ENCODE measurements at regions not wholly inside any gene's neighbourhood (a gene's known extent, or its start where the extent isn't known, plus 50 kb on each side); places are given as distances from the start of the nearest gene placed in this dataset.

DNA sequence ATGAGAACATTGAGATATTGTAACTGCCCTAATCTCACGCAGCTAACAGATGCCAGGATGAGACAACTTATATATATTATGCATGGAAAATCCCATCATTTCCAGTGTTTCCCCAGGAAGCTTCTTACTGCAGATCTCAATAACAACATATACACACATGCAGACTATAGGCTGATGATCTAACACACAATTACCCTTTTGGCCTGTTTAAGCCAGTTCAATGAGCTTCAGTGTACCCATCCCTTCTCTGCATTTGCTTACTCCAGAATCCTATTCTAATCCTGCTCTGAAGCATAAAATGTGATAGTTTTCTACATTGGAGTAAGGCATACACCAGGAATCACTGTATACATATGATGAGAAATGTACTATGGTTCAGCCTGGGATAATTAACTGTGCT lies 489.4 kb downstream of the SUCLA2 start:
- WGBS = 80% methylated on average over 1 of the region's 1 CpG
- intact Hi-C loops (cut with DNase I) = no loop called here
- H3K4me1 ChIP-seq (ENCODE audit: control insufficient read depth, insufficient read depth, low read length) = no peaks in the 10 kb centered on the region
- no peaks in the 10 kb centered on the region for H3K9me3 ChIP-seq (ENCODE audit: control insufficient read depth, low read length)
- H3K4me3 ChIP-seq (ENCODE audit: low read length) = no peak overlapping the region
- ATAC-seq (no peak), DNase-seq (no peak)
- H3K27me3 ChIP-seq (ENCODE audit: control insufficient read depth, insufficient read depth) = no peaks in the 10 kb centered on the region
- no peak overlapping the region for H3K27ac ChIP-seq (ENCODE audit: low read length)

GRCh38 chr13:47508527-47509228 lies 492.4 kb downstream of the SUCLA2 start:
- Histone ChIP-seq H3K27me3 (ENCODE audit: control insufficient read depth, insufficient read depth) (no peaks in the 10 kb centered on the region), H3K27ac (ENCODE audit: low read length) (peak overlapping the region; percentile 67), H3K4me3 (ENCODE audit: low read length) (no peak overlapping the region), H3K4me1 (ENCODE audit: control insufficient read depth, insufficient read depth, low read length) (no peaks in the 10 kb centered on the region), H3K9me3 (ENCODE audit: control insufficient read depth, low read length) (no peaks in the 10 kb centered on the region)
- DNase-seq (no peak), ATAC-seq (peak; percentile 82 to 93)
- intact Hi-C loops (cut with DNase I) = no loop called here
- WGBS = 64% methylated on average over 5 of the region's 5 CpGs

GRCh38 chr13:47503475-47503874 lies 497.6 kb downstream of the SUCLA2 start:
- intact Hi-C loops (cut with DNase I) = no loop called here
- Histone ChIP-seq H3K27ac (ENCODE audit: low read length) (no peak overlapping the region), H3K27me3 (ENCODE audit: control insufficient read depth, insufficient read depth) (no peaks in the 10 kb centered on the region), H3K9me3 (ENCODE audit: control insufficient read depth, low read length) (no peaks in the 10 kb centered on the region), H3K4me3 (ENCODE audit: low read length) (no peak overlapping the region), H3K4me1 (ENCODE audit: control insufficient read depth, insufficient read depth, low read length) (no peaks in the 10 kb centered on the region)
- ATAC-seq = no peak
- WGBS = 81% methylated on average over 2 of the region's 2 CpGs
- no peak for DNase-seq

GRCh38 chr13:47502166-47502565 lies 498.9 kb downstream of the SUCLA2 start:
- Histone ChIP-seq H3K4me1 (ENCODE audit: control insufficient read depth, insufficient read depth, low read length) (no peaks in the 10 kb centered on the region), H3K27ac (ENCODE audit: low read length) (no peak overlapping the region), H3K9me3 (ENCODE audit: control insufficient read depth, low read length) (no peaks in the 10 kb centered on the region), H3K27me3 (ENCODE audit: control insufficient read depth, insufficient read depth) (no peaks in the 10 kb centered on the region), H3K4me3 (ENCODE audit: low read length) (no peak overlapping the region)
- intact Hi-C loops (cut with DNase I) = no loop called here
- WGBS = 78% methylated on average over 2 of the region's 2 CpGs
- ATAC-seq (no peak), DNase-seq (no peak)

GRCh38 chr13:47499358-47500150 lies 501.5 kb downstream of the SUCLA2 start:
- no peak for ATAC-seq
- intact Hi-C loops (cut with DNase I) = no loop called here
- Histone ChIP-seq H3K27ac (ENCODE audit: low read length) (no peak overlapping the region), H3K9me3 (ENCODE audit: control insufficient read depth, low read length) (no peaks in the 10 kb centered on the region), H3K27me3 (ENCODE audit: control insufficient read depth, insufficient read depth) (no peaks in the 10 kb centered on the region), H3K4me3 (ENCODE audit: low read length) (no peak overlapping the region), H3K4me1 (ENCODE audit: control insufficient read depth, insufficient read depth, low read length) (no peaks in the 10 kb centered on the region)
- WGBS = 69% methylated on average over 7 of the region's 7 CpGs
- no peak for DNase-seq

DNA sequence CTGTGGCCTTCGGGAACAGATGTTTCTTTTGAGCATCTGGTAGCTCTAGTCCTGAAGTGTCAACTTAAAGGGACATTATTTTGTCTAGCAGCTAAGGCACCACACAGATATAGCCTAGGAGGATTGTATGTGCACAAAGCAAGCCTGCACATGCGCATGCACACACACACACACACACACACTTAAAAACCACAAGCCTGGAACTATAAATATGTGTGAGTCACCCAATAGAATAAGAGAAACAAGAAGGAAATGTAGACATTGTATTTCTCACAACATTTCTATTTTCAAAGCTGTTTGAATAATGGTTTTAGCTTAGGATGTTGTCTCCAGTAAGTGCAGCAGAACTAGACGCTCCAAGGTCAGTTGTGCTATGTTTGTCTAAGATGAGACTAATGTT lies 516.5 kb downstream of the SUCLA2 start:
- Histone ChIP-seq H3K9me3 (ENCODE audit: control insufficient read depth, low read length) (no peaks in the 10 kb centered on the region), H3K27ac (ENCODE audit: low read length) (no peak overlapping the region), H3K27me3 (ENCODE audit: control insufficient read depth, insufficient read depth) (no peaks in the 10 kb centered on the region), H3K4me1 (ENCODE audit: control insufficient read depth, insufficient read depth, low read length) (no peaks in the 10 kb centered on the region), H3K4me3 (ENCODE audit: low read length) (no peak overlapping the region)
- intact Hi-C loops (cut with DNase I) = no loop called here
- ATAC-seq (no peak), DNase-seq (no peak)
- WGBS = 61% methylated on average over 3 of the region's 3 CpGs

GRCh38 chr13:47481536-47481935 lies 519.5 kb downstream of the SUCLA2 start:
- ATAC-seq = no peak
- Histone ChIP-seq H3K4me1 (ENCODE audit: control insufficient read depth, insufficient read depth, low read length) (no peaks in the 10 kb centered on the region), H3K4me3 (ENCODE audit: low read length) (no peak overlapping the region), H3K27ac (ENCODE audit: low read length) (no peak overlapping the region), H3K27me3 (ENCODE audit: control insufficient read depth, insufficient read depth) (no peaks in the 10 kb centered on the region), H3K9me3 (ENCODE audit: control insufficient read depth, low read length) (no peaks in the 10 kb centered on the region)
- intact Hi-C loops (cut with DNase I) = no loop called here
- no peak for DNase-seq

GRCh38 chr13:47480951-47481350 lies 520.1 kb downstream of the SUCLA2 start:
- intact Hi-C loops (cut with DNase I) = no loop called here
- H3K4me3 ChIP-seq (ENCODE audit: low read length) = no peak overlapping the region
- ATAC-seq = no peak
- H3K9me3 ChIP-seq (ENCODE audit: control insufficient read depth, low read length) = no peaks in the 10 kb centered on the region
- H3K4me1 ChIP-seq (ENCODE audit: control insufficient read depth, insufficient read depth, low read length) = no peaks in the 10 kb centered on the region
- WGBS = 58% methylated on average over 3 of the region's 3 CpGs
- DNase-seq = no peak
- no peak overlapping the region for H3K27ac ChIP-seq (ENCODE audit: low read length)
- H3K27me3 ChIP-seq (ENCODE audit: control insufficient read depth, insufficient read depth) = no peaks in the 10 kb centered on the region

DNA sequence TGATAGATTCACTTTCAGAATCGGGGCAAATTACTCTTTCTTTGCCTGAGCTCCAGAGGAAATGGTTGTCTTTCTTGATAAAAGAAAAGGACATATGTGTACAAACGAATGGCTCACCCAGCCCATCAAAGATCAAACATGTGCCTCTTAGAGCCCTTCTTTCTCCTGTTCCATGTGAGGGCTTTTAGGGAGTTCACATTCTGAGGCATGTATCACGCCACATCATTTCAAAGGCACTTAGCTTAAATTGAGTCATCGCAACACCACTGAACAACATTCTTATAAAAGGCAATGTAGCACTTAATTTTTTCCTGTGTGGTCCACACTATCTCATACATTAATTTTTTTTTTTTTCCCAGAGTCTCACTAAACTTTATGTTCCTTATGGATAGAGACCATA lies 521.0 kb downstream of the SUCLA2 start:
- H3K27me3 ChIP-seq (ENCODE audit: control insufficient read depth, insufficient read depth) = no peaks in the 10 kb centered on the region
- H3K27ac ChIP-seq (ENCODE audit: low read length) = no peak overlapping the region
- H3K4me1 ChIP-seq (ENCODE audit: control insufficient read depth, insufficient read depth, low read length) = no peaks in the 10 kb centered on the region
- ATAC-seq (no peak), DNase-seq (no peak)
- no peak overlapping the region for H3K4me3 ChIP-seq (ENCODE audit: low read length)
- no peaks in the 10 kb centered on the region for H3K9me3 ChIP-seq (ENCODE audit: control insufficient read depth, low read length)
- WGBS = 84% methylated on average over 4 of the region's 4 CpGs
- intact Hi-C loops (cut with DNase I) = no loop called here

DNA sequence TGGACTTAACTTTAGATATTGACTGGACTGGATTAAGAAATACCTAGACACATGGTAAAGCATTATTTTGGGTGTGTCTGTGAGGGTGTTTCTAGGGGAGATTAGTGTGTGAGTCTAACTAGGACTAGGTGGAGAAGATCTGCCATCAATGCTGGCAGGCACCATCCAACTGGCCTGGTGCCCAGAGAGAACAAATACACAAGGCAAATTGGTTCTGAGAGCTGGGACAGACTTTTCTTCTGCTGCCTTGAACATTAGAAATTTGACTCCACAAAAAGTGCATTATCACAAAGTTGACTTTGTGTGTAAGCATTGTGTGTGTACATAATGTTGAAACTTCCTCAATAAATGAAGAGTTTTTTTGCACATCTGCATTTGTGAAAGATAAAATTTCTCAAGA lies 522.1 kb downstream of the SUCLA2 start:
- intact Hi-C loops (cut with DNase I) = no loop called here
- H3K27me3 ChIP-seq (ENCODE audit: control insufficient read depth, insufficient read depth) = no peaks in the 10 kb centered on the region
- H3K4me3 ChIP-seq (ENCODE audit: low read length) = no peak overlapping the region
- no peaks in the 10 kb centered on the region for H3K4me1 ChIP-seq (ENCODE audit: control insufficient read depth, insufficient read depth, low read length)
- ATAC-seq = no peak
- H3K27ac ChIP-seq (ENCODE audit: low read length) = no peak overlapping the region
- DNase-seq = peak in 1 of 3 donors; percentile 47
- no peaks in the 10 kb centered on the region for H3K9me3 ChIP-seq (ENCODE audit: control insufficient read depth, low read length)

DNA sequence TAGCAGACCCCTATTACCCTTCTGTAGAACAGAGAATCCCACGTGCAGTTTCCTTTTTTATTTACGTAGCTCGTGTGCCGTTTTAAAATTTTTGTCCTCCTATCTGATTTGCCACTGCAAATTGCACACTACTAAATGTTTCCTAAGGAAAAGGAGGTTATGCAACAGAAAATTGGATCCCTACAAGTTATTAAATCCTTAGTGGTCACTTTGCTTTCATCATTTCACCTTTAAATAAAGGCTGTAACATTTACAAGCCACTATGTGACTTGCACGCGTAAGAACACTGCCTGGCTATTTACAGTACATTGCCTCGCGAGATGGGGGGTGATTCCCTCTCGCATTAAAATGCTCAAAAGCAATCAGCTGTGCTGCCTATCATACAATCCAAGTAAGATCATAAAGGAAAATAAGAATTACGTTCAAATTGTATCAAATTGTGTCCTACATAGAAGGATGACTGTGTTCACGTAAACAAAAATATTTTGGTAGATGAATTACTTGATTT lies 525.6 kb downstream of the SUCLA2 start:
- ATAC-seq = no peak
- no peaks in the 10 kb centered on the region for H3K4me1 ChIP-seq (ENCODE audit: control insufficient read depth, insufficient read depth, low read length)
- no peak overlapping the region for H3K27ac ChIP-seq (ENCODE audit: low read length)
- 77% methylated on average over 11 of the region's 11 CpGs for WGBS
- intact Hi-C loops (cut with DNase I) = no loop called here
- H3K27me3 ChIP-seq (ENCODE audit: control insufficient read depth, insufficient read depth) = no peaks in the 10 kb centered on the region
- no peak overlapping the region for H3K4me3 ChIP-seq (ENCODE audit: low read length)
- DNase-seq = no peak
- no peaks in the 10 kb centered on the region for H3K9me3 ChIP-seq (ENCODE audit: control insufficient read depth, low read length)

Measured in right cardiac atrium (tissue), 5 donors.